NCI-H1092 (cell line): ENCODE measurements at regions not wholly inside any gene's neighbourhood (a gene's known extent, or its start where the extent isn't known, plus 50 kb on each side); places are given as distances from the start of the nearest gene placed in this dataset.

Experiments
- DNase-seq: peaks from one replicate; lab custom pipeline; 2025; lab: John Stamatoyannopoulos, UW

DNA sequence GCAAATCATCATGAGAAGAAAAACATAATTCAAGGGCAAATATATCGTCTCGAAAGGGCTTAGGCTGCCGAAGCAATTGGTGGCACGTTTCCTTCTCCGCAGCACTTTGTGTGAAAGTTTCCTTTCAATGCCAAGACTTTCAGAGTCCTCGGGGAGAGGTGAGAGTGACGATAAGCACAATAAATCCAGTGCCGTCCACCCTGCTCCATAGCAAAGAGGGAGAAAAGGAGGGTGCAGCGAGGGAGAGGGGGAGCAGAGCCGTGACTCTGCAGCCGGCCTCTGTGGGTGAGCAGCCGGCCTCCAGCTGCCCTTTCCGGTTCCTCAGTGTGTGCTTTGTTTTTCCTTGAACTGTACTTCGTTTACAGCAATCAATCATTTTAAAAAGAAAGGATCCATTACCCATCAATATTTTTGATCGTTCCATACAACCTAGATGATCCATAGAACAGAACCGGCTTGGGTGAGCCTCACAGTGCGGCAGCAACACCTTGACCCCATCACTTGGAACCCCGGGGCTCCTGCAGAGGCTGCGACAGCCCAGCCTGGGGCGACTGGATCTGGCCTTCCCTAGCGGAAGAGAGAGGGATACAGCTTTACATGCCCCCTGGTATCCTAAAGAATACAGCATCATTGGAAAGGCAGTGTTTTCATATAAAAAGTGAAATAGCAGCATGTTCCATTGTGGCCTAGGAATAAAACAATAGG is 247.0 kb upstream of the IRX4 start:
- no peak for DNase-seq

DNA sequence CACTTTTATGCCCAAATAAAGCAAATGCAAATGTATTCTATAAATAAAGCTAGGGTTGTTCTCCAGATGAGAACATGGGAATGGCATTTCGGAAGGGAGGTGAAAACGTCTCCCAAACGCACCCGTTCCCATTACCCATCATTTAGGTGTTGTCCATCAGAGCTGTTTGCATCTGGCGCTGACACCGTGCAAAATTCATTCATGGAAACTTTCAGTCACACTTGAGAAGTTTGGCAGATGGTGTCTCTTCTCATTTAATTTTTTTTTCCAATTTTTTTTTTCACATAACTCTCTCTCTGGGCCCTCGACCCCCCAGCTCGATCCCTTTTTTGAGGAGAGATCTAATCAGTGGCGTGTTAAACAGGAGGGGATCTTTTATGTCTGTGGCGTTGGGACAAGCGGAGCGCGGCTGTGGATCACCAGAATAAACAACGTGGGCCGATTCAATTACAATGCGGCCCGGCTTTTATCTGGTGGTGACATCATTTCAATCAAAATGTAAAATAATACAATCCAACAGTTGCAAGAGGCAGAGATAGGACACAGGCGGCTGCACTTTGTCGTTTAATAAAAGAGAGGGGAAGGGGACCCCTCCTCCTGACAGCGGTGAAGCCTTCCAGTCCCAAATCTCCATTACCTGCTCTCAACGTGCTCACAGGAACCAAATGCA is 246.1 kb upstream of the IRX4 start:
- no peak for DNase-seq

GRCh38 chr5:2126512-2126911 is 243.8 kb upstream of the IRX4 start:
- no peak for DNase-seq

DNA sequence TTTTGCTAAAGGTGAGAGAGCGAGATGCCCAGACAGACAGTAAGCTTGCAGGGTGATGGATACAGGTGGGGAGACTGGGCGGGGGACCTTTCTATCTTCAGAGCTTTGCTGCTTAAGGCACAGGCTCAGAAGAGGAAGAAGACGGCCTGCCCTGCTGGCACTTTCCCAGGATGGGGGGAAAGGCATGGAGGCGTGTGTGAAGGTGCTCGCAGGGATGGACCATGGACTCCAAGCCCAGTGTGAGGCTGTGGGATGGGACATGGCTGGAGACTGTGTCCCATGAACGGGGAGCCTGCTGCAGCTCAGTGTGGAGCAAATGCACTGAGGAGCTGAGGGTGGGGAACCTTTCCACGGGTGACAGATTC is 243.2 kb upstream of the IRX4 start:
- DNase-seq: no peak

GRCh38 chr5:2125171-2125900 is 242.6 kb upstream of the IRX4 start:
- no peak for DNase-seq

DNA sequence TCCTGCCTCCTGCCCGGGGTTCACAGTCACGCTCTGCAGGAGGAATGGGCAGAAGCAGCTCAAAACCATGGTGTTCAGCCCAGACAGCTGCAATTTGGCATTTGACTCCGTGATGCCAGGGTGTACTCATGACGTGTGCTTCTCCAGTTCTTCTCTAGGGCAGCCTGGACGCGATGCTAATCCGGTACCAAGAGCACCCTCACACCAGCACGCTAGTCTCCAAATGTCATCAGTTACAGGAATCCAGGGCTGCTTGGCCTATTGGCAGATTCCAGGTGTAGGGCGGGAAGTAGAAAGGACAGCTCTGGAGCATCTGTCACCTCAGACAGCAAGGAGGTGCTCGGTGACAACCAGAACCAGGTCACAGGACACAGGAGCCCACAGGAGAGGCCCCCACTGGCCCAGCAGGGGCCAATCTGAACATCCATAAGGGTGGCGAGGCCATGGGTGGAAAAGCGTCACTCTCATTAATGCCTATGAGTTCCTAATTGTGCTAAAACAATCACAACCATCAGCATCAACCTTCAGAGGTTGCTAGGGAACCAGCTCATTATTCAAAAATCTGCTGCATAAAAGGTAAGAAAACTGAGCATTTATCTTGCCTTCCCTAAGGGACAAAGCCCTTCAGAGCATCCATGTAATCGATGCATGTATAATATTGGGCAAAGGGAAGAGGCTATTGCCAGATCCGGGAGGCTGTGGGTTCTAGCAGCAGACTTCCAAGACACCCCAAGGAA is 241.9 kb upstream of the IRX4 start:
- DNase-seq: no peak

GRCh38 chr5:2123874-2124273 is 241.1 kb upstream of the IRX4 start:
- no peak for DNase-seq

DNA sequence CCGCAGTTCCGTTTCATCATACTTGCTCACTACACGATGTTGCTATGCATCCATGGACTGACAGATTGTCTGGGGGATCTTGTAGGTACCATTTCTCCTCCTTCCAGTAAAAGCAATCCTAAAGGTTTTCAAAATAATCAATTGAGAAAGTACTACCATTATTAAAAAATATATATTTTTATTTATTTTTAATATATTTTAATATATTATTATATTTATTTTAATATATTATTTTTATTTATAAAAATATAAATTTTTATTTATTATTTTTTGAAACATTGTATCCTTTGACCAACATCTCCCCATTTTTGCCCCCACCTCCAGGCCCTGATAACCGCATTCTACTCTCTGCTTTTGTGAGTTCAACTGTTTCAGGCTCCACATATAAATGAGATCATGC is 237.6 kb upstream of the IRX4 start:
- no peak for DNase-seq

DNA sequence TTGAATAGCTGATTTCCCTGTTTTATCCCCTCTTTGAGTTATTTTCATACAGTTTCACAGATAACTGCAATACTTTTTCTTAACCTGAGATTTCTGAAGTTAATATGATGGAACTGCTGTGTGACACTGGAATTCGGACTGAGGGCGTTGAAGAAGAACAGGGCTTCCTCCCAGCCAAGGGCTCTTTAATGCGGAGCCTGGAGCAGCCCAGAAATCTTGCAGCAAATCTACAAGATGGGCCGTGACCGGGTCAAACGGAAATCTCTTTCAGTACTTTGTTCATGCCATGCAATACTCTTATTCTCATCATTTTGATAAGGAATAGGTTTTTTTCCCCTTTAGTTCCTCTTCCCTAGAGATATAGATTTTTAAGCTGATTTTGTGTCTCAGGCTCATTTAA is 236.8 kb upstream of the IRX4 start:
- no peak for DNase-seq

DNA sequence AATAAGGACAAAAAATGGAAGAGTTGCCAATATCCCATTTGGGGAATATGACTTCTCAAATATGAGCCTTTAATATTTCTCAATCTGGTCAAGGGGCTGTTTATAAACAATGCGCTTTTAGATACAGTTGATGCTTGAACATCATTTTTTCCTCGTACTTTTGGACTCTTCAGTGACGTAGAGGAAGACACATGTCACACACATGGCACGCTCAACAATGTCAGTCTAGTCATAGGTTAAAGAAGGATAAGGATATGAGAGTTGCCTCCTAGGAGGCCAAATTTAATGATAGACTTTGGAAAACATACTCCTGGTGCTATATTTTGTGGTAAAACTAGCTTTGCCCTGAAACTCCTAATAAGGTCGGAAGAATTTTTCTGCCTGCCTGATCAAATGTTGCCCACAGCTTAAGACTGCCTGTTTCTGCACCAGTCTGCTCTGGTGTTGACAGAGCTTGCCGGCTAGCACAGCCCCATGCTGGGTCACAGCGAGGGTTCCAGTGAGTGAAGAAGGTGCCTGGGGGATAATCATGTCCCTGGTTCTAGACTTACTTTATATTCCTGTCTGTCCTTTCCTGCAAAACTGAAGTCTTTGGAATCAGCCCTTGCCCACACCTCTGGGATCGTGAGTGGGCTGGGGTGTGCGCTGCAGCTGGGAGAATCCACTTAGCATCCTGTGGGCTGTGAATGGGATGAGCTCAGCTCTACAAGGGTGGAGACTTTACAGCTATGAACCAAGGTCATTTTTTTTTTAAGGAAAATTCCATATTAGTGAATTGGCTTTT is 230.8 kb upstream of the IRX4 start:
- DNase-seq: peak; percentile 5

DNA sequence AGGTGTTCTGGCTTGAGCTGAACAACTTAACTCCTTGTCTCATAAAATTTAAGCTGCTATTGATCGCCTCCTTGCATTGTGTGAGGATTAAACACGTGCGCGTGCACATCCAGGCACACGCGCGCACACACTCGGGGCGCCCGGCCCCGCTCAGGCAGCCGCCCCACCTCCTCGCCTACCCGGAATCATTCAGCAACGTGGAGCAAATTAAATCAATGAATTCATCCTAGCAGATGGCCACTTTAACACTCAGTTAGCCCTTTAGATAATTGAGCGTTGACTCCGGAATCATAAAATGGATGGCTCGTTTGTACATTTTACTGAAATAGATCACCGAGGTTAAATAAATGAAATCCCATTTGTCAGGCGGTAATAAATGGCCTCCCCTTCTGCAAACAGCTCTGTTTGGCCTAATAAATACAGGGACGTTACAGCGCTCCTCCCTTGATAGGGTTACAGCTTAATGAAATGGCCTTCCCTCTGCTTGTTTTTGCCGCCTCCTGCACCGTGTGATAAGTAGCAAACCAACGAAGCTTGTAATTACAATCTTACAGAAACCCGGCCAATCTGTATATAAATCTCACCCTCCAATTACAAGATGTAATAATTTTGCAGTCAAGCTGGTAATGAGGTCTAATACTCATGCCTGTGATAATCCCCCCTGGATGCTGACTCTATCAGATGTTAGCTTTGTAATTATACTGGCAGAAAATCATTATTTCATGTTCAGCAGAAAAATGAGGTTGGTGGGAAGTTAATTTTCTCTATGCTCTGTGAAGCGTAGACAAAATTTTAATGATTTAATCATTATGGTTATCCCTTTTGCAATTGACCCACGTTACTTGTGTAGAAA is 229.7 kb upstream of the IRX4 start:
- DNase-seq: peak; percentile 81

GRCh38 chr5:2111569-2112105 is 228.9 kb upstream of the IRX4 start:
- DNase-seq: no peak

GRCh38 chr5:2110934-2111462 is 228.3 kb upstream of the IRX4 start:
- no peak for DNase-seq

DNA sequence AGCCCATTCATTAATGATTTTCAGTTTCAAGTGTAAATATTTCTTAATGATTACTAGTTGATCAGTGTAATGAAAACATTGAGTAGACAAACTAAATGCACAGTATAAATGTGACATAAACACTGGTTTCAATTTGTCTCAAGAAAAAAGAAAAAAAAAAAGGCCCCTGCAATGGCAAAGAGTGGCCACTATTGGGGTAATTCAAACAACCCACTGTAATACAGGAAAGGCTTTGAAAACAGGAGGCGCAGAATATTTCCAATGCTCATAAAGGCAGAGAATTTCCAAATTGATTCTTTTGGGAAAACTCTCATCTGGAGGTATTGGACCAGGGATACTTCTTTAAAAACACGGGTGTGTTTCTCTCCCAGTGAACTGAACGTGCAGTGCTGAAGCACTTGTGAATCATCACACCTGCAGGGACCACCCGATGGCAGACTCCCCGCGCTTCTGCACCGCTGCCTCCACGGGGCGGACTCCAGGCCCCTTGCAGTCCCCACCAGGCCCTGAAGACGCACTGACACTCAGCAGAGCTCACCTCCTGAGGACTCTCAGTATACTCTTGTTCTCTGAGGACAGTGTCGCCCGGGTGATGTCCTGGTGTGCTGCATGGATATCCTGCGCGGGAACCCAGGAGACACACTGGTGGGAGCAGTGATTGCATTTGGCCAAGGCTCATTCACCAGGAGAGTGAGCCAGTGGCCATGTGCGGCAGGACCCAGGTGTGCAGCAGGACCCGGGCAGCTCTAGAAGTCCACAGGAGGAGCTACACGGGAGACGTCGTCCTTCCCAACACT is 227.6 kb upstream of the IRX4 start:
- no peak for DNase-seq

DNA sequence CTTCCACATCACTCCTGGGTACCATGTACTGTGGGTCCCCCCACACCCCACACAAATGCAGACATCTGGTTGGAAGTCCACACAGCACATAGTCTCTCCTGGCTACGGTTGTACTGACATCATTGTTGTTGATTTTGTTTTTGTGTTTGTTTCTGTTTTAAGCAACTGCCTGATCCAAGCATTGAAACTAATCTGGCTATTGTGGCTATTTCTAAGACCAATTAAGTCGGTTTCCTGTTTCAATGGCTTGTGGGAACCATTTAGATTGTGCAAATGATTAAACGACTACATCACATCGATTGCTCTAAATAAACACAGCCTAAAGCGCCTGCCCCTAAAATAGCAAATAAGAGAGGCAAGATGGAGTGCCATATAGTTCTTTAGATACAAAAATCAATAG is 226.8 kb upstream of the IRX4 start:
- peak; percentile 7 for DNase-seq

DNA sequence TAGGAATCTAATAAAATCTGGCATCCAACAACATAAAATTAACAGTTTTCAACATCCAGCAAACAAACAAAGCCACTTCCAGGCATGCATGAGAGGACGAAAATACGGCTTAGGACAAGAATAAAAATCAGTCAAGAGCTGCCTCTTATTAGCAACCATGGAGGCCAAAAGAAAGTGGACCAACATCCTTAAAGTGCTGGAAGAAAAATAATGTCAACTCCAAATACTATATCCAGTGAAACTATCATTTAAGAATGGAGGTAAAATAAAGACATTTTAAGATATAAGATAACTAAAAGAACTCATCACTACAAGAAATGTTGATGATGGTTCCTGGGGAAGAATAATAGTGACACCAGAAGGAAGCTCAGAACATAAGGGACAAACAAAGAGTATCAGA is 224.0 kb upstream of the IRX4 start:
- no peak for DNase-seq

DNA sequence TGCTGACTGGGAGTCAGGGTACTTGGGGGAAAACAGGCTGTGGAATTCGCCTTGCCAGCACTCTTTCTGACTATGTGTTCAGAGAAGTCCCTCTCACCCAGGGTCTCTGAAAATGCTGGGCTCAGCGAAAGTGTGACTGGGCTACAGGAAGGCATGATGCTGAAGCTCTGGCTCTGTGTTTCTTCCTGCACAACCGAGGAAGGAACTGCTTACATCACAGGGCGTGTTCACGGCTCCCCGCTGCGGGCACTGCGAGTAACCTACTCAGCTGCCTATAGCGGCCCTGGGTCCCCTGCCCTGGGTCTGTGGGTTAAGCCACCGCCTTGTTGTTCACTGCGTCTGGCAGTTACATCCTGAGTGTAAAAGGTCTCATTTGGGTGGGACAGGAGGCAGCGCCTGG is 222.4 kb upstream of the IRX4 start:
- no peak for DNase-seq

GRCh38 chr5:2103940-2104339 is 221.2 kb upstream of the IRX4 start:
- peak; percentile 67 for DNase-seq
